Endothelial cell of hepatic sinusoid (primary cell): ENCODE measurements at regions not wholly inside any gene's neighbourhood (a gene's known extent, or its start where the extent isn't known, plus 50 kb on each side); places are given as distances from the start of the nearest gene placed in this dataset.

ENCODE experiments used
- in situ Hi-C: cut with HindIII; loops from 2 replicates; pipeline ENCODE4 v1.10.0; 2017; ENCODE audit warnings: low sequenced_read_pairs

GRCh38 chr2:36069074-36069473 is 286.5 kb upstream of the CRIM1 start:
- in situ Hi-C loops, result no loop called here

GRCh38 chr2:36068086-36068485 is 287.5 kb upstream of the CRIM1 start:
- in situ Hi-C loops, result no loop called here

- in situ Hi-C loops, result no loop called here
Measured at GRCh38 chr2:36060133-36060532, 295.4 kb upstream of the CRIM1 start.

- in situ Hi-C loops, result no loop called here
Measured at GRCh38 chr2:36059691-36060090, 295.9 kb upstream of the CRIM1 start.

- in situ Hi-C loops, result no loop called here
Measured at GRCh38 chr2:36058953-36059352, 296.6 kb upstream of the CRIM1 start.

GRCh38 chr2:36058076-36058475 is 297.5 kb upstream of the CRIM1 start:
- in situ Hi-C loops, result no loop called here

- in situ Hi-C loops, result no loop called here
Measured at GRCh38 chr2:36052819-36053218, 302.8 kb upstream of the CRIM1 start.

- in situ Hi-C loops, result no loop called here
Measured at GRCh38 chr2:36044411-36044810, 311.2 kb upstream of the CRIM1 start.

GRCh38 chr2:36035137-36035536 is 320.4 kb upstream of the CRIM1 start:
- in situ Hi-C loops, result no loop called here

GRCh38 chr2:36032046-36032445 is 323.5 kb upstream of the CRIM1 start:
- in situ Hi-C loops, result no loop called here

- in situ Hi-C loops, result no loop called here
Measured at GRCh38 chr2:36031471-36031870, 324.1 kb upstream of the CRIM1 start.

GRCh38 chr2:36027616-36028015 is 328.0 kb upstream of the CRIM1 start:
- in situ Hi-C loops, result loop anchor here (5.0 kb wide), 1 partner anchor 35 kb away; no protein-coding TSS in a partner anchor

- in situ Hi-C loops, result no loop called here
Measured at GRCh38 chr2:36013064-36013463, 342.5 kb upstream of the CRIM1 start.

GRCh38 chr2:36006444-36006843 is 349.1 kb upstream of the CRIM1 start:
- in situ Hi-C loops, result no loop called here

GRCh38 chr2:36002941-36003340 is 352.6 kb upstream of the CRIM1 start:
- in situ Hi-C loops, result no loop called here

- in situ Hi-C loops, result no loop called here
Measured at GRCh38 chr2:35997488-35997887, 358.1 kb upstream of the CRIM1 start.

GRCh38 chr2:35989503-35989902 is 366.1 kb upstream of the CRIM1 start:
- in situ Hi-C loops, result no loop called here

GRCh38 chr2:35989040-35989439 is 366.5 kb upstream of the CRIM1 start:
- in situ Hi-C loops, result no loop called here

GRCh38 chr2:35986871-35987270 is 368.7 kb upstream of the CRIM1 start:
- in situ Hi-C loops, result no loop called here

- in situ Hi-C loops, result no loop called here
Measured at GRCh38 chr2:35978218-35978617, 377.4 kb upstream of the CRIM1 start.

- in situ Hi-C loops, result no loop called here
Measured at GRCh38 chr2:35976611-35977010, 379.0 kb upstream of the CRIM1 start.

- in situ Hi-C loops, result no loop called here
Measured at GRCh38 chr2:35973737-35974132, 381.8 kb upstream of the CRIM1 start.

GRCh38 chr2:35973132-35973736 is 382.3 kb upstream of the CRIM1 start:
- in situ Hi-C loops, result no loop called here
